Inferior parietal cortex (tissue), 1 donor: ENCODE measurements at regions not wholly inside any gene's neighbourhood (a gene's known extent, or its start where the extent isn't known, plus 50 kb on each side); places are given as distances from the start of the nearest gene placed in this dataset.
A peak's percentile ranks its signal among the peaks of the same experiment; 100 is the strongest.
"Not testable (repeated sequence)": the region's sequence is repeated elsewhere in the genome, so short reads cannot be mapped to it uniquely, and the experiment has no call there.

ENCODE experiments used
- DNase-seq: peaks from one replicate; pipeline ENCODE4 v3.0.0-alpha.2; 2016; ENCODE audit errors: extremely low spot score

DNA sequence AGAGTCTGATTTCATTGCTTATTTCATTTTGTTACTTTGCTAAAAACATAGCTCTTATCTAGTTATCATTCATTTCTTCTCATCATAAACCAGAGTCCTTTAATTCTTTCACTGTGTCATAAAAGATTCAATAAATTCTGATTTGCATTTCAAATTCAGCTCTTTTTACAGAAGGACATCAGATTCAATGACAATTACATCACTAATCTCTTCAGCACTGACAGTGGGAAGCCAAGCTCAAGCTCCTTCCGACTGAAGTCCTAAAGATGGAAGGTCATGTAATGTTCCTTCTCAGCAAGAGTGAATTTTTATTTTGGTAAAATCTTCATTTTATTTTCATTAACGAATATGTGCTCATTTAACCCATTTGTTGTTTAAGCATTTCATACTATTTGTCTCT lies 530.7 kb upstream of the ADGRL2 start:
- DNase-seq: no peak

- no peak for DNase-seq
Observed at GRCh38 chr1:81264976-81265375, 535.8 kb upstream of the ADGRL2 start.

DNA sequence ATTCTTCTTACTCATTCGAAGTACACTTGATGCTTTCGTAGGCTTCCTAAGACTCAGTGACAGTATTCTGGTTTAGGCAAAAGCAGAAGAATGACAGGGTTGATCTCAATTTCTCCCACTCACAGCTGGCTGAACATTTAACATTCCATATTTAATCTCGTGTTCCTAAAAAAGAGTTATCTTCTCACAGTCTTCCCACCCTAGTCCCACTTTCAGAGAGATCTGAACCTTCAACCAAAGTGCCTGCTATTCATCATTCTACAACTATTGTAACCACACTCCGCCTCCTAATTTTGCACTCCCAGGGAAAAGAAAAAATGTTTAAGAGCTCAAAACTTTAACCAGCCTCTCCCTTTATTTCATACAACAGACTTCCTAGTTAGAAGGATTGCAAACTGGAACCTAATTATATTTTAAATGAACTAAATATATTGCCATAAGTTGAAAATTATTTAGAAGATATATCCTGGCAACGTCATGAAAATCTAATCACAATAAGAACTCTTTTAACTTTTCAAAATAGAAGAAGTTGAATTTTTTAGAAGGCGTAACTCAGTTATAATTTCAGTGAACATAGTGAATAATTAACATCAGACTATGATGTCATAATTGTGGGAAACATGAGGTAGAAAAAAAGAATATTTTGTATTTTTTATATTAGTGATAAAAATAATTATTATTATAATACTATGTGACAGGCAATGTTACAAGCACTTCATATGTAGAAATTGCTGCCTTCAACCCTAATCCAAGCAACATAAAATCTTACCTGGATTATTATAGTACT lies 540.9 kb upstream of the ADGRL2 start:
- peak; percentile 44 for DNase-seq

GRCh38 chr1:81254560-81254959 lies 546.2 kb upstream of the ADGRL2 start:
- DNase-seq: no peak

DNA sequence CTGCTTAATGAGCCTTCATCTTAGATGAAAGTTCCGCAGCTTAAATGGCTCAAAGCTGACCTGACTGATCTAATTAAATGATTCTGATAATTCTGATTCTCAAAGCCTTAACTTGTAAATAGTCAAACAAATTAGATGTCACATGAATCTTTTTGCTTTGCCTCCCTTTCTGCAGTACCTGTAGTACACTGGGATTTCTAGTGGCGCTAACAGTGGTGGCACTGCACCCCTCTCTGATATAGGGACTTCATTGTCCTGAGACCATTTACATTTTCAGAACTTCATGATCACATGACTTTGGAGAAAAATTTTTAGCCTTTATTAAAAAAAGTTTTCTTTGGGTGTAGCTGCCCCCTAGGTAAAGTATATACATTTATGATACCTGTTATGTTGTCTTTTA lies 546.7 kb upstream of the ADGRL2 start:
- no peak for DNase-seq

DNA sequence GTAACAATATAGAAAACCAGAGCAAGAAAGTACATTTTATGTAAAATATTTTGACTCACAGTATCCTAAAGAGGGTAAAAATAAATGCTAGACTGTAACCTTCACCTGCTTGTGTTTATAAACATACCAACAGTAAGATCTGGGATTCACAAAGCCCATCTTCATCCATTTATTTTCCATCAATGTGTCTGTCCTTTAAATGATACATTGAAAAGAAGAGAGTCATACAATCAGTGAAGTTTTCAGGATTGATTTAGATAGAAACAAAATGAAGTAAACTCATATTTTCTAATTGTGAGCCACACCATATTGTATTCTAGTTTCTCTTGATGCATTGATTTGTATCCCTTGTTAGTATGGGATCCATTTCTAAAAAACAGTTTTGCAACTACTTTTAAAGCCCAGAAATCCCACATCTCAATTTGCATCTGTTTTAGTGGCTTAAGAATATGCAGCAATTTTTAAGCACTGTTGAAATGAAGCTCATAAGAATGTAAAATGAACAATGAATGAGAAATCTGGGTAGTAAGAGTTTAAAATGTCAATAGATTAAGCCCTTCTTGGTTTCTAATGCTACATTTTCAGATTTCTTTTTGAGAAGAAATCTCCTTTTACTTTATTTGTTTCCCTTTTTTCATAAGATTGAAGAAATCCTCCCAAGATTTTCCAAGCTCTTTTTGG lies 548.1 kb upstream of the ADGRL2 start:
- DNase-seq: no peak

- DNase-seq: not testable (repeated sequence)
Observed at GRCh38 chr1:81250825-81251224, 549.9 kb upstream of the ADGRL2 start.

DNA sequence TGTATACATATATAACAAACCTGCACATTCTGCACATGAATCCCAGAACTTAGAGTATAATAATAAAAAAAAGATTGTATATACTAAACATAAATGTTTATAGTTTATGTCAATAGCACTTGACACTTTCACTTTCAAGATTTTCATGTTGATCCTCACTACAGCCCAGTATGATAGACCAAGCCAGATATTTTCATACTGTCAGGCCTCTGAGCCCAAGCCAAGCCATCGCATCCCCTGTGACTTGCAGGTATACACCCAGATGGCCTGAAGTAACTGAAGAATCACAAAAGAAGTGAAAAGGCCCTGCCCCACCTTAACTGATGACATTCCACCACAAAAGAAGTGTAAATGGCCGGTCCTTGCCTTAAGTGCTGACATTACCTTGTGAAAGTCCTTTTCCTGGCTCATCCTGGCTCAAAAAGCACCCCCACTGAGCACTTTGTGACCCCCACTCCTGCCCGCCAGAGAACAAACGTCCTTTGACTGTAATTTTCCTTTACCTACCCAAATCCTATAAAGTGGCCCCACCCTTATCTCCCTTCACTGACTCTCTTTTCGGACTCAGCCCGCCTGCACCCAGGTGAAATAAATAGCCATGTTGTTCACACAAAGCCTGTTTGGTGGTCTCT lies 555.5 kb upstream of the ADGRL2 start:
- DNase-seq: not testable (repeated sequence)

DNA sequence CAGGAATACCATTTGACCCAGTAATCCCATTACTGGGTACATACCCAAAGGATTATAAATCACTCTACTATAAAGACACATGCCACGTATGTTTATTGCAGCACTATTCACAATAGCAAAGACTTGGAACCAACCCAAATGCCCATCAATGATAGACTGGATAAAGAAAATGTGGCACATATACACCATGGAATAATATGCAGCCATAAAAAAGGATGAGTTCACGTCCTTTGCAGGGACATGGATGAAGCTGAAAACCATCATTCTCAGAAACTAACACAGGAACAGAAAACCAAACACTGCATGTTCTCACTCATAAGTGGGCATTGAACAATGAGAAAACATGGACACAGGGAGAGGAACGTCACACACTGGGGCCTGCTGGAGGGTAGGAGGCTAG lies 556.1 kb upstream of the ADGRL2 start:
- DNase-seq: not testable (repeated sequence)

DNA sequence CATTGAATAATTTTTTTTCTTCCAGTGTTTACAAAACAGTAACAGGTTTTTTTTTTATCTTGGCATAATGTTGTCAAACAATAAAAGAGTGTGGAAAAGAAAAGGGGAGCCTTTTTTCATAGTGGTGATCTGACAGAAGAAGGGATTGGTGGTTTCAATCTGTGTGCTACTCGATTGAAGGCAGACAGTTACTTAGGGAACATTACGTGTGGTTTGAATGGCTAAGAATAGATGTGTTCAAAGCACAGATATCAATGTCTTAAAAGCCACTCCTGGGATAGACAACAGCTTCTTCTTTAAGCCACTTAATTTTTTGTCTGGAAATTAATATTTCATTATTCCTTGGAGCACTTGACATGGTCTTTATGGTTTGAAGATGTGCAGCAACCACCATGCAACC lies 558.6 kb upstream of the ADGRL2 start:
- DNase-seq: no peak

GRCh38 chr1:81238129-81238528 lies 562.6 kb upstream of the ADGRL2 start:
- no peak for DNase-seq

DNA sequence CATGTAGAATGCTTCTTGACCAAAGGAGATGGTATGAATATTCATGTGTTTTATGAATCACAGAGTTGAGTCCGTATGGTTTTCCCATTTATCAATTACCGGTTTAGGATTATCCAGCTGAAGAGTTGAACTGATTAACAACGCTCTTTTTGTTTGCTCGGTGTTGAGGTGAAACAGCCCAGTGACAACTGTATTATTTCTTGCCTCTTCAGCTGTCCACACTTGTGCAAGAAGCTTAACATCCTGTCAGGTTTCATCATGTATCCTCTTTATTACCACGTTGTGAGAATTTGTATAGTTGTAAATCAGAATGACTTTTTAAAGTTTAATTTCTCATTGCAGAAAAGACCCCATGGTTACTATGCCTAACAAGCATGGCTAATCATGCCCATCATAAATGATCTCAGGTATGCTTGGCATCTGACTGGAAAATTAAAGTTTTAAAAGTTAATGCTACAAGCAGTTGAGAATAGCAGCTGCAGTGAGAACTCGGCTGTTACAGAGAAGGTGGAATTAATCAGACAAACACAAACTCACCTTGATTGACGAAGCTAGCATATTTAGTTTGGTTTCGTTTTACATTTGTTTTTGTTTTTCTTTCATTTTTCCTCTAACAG lies 563.2 kb upstream of the ADGRL2 start:
- no peak for DNase-seq

- no peak for DNase-seq
Observed at GRCh38 chr1:81234237-81234636, 566.5 kb upstream of the ADGRL2 start.

GRCh38 chr1:81233591-81233990 lies 567.1 kb upstream of the ADGRL2 start:
- no peak for DNase-seq

DNA sequence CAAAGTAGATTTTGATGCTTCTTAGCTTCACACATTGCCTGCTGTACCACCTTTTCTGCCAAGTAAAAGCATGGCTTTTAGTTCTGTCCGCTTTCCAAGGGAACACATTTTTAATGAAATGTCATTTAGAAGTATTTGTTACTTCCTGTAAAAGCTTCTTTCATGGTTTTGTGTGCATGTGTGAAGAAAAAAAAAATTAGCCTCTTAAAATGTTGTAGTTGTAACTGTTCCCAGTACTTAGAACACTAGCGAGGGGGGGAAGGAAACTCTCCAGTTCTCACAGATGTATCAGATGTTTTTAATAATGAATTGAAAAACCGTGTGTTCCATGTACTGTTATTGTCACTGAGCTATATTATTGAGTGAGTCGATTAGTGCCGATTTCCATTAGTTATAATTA lies 568.3 kb upstream of the ADGRL2 start:
- DNase-seq: peak; percentile 29

- no peak for DNase-seq
Observed at GRCh38 chr1:81231729-81232038, 569.0 kb upstream of the ADGRL2 start.

GRCh38 chr1:81230983-81231728 lies 569.6 kb upstream of the ADGRL2 start:
- DNase-seq: no peak

DNA sequence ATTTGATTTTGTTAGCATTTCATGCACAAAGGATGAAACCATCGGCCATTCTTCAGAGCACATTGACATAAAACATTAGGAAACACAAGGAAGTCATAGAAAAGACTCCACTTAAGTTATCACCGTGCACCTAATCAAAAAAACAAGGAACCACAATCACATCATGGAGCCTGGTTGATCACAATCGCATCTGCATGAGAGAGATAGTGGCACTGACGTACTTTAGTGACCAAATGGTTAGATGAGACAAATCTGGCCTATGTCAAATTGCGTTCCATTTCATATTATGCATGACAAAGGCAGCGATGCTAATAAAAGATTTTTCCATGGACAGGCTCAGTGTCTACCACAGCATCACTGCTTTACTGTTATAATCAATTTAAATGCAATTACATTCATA lies 571.8 kb upstream of the ADGRL2 start:
- DNase-seq: no peak

DNA sequence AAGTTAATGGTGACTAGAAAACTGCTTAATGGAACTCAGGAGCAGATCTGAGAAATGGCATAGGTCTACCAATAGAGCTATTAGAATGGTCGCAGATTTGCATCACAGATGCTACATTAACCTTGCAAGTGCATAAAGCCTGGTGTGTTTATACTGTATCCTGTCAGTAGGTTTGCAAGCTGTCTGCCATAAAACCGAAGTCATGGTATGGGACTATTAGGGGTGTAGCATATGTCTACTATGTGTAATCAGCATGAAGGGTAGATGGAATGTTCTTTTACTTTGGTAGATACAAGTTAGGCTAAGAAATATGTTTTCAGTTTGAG lies 574.2 kb upstream of the ADGRL2 start:
- no peak for DNase-seq

GRCh38 chr1:81225789-81226602 lies 574.7 kb upstream of the ADGRL2 start:
- DNase-seq: no peak

- DNase-seq: no peak
Observed at GRCh38 chr1:81224222-81224621, 576.5 kb upstream of the ADGRL2 start.
